CD8-positive, alpha-beta memory T cell (primary cell): ENCODE measurements at regions not wholly inside any gene's neighbourhood (a gene's known extent, or its start where the extent isn't known, plus 50 kb on each side); places are given as distances from the start of the nearest gene placed in this dataset.
"Not testable (repeated sequence)": the region's sequence is repeated elsewhere in the genome, so short reads cannot be mapped to it uniquely, and the experiment has no call there.

ENCODE experiments used
- CTCF ChIA-PET: fragments of 350-600 bp; sonication (Branson Sonifier 250); formaldehyde crosslinking; loops from one replicate; lab custom pipeline; 2021; ENCODE audit warnings: antibody characterized with exemption; lab: Charles Lee
- POLR2A ChIA-PET: fragments of 350-600 bp; sonication (Branson Sonifier 250); formaldehyde crosslinking; loops from one replicate; lab custom pipeline; 2021; ENCODE audit warnings: antibody characterized with exemption; lab: Charles Lee
- DNase-seq, 5 donors: peaks; one replicate each; pipeline versions ENCODE4 v3.0.0 to v3.0.0-alpha.2; 2020 to 2022; ENCODE audit warnings: mixed read lengths in 1 of 5
- H3K27ac ChIP-seq: one replicate; pipeline ENCODE4 v1.7.0; 2013; ENCODE audit warnings: low read depth, mild to moderate bottlenecking, low read length, moderate library complexity
- H3K27me3 ChIP-seq: 2 replicates; pipeline ENCODE4 v1.7.0; 2013; ENCODE audit warnings: low read length, mild to moderate bottlenecking; ENCODE audit not compliant: insufficient read depth, poor library complexity, severe bottlenecking
- H3K36me3 ChIP-seq: 2 replicates; pipeline ENCODE4 v1.7.0; 2013; ENCODE audit warnings: mild to moderate bottlenecking, low read length, moderate library complexity; ENCODE audit not compliant: insufficient read depth
- H3K4me1 ChIP-seq: 2 replicates; pipeline ENCODE4 v1.7.0; 2013; ENCODE audit warnings: mild to moderate bottlenecking, low read length, moderate library complexity; ENCODE audit not compliant: insufficient read depth
- H3K4me3 ChIP-seq: 2 replicates; pipeline ENCODE4 v1.7.0; 2013; ENCODE audit warnings: mild to moderate bottlenecking, low read length
- H3K9me3 ChIP-seq: 2 replicates; pipeline ENCODE4 v1.7.0; 2013; ENCODE audit warnings: mild to moderate bottlenecking, low read length
- H3K27ac Mint-ChIP-seq, 8 donors: one replicate each; pipeline ENCODE4 v1.8.0; 2020 to 2021; ENCODE audit warnings: mixed read lengths in 8 of 8, mild to moderate bottlenecking in 6 of 8, inconsistent platforms in 3 of 8, moderate library complexity in 3 of 8
- H3K27me3 Mint-ChIP-seq, 2 donors: one replicate each; pipeline ENCODE4 v1.8.0; 2020 to 2021; ENCODE audit warnings: mixed read lengths in 2 of 2, mild to moderate bottlenecking in 1 of 2, moderate library complexity in 1 of 2
- H3K36me3 Mint-ChIP-seq, 3 donors: one replicate each; pipeline ENCODE4 v1.8.0; 2020 to 2021; ENCODE audit warnings: mixed read lengths in 3 of 3, inconsistent platforms in 1 of 3, mild to moderate bottlenecking in 1 of 3
- H3K4me1 Mint-ChIP-seq, 3 donors: one replicate each; pipeline ENCODE4 v1.8.0; 2020 to 2021; ENCODE audit warnings: mixed read lengths in 3 of 3, inconsistent platforms in 1 of 3, mild to moderate bottlenecking in 1 of 3
- H3K4me3 Mint-ChIP-seq, 7 donors: one replicate each; pipeline ENCODE4 v1.8.0; 2020 to 2021; ENCODE audit warnings: mixed read lengths in 7 of 7, mild to moderate bottlenecking in 6 of 7, moderate library complexity in 4 of 7, inconsistent platforms in 2 of 7
- H3K9me3 Mint-ChIP-seq, 5 donors: one replicate each; pipeline ENCODE4 v1.8.0; 2020 to 2022; ENCODE audit warnings: mixed read lengths in 5 of 5, mild to moderate bottlenecking in 3 of 5, moderate library complexity in 2 of 5, inconsistent platforms in 1 of 5

GRCh38 chr10:111299037-111299436 lies 222.2 kb downstream of the ADRA2A start:
- Mint-ChIP-seq H3K36me3 (no peaks in the 10 kb centered on the region), H3K27ac (no peak overlapping the region), H3K27me3 (peaks cover 11 to 39% of the 10 kb centered on the region in 2 donors), H3K9me3 (no peaks in the 10 kb centered on the region), H3K4me3 (no peak overlapping the region), H3K4me1 (no peaks in the 10 kb centered on the region)
- Histone ChIP-seq H3K36me3 (no peaks in the 10 kb centered on the region), H3K9me3 (no peaks in the 10 kb centered on the region), H3K4me3 (no peak overlapping the region), H3K27me3 (no peaks in the 10 kb centered on the region), H3K27ac (no peak overlapping the region), H3K4me1 (no peaks in the 10 kb centered on the region)
- CTCF ChIA-PET, result no interaction called here
- DNase-seq, result no peak
- POLR2A ChIA-PET, result no interaction called here

- Histone ChIP-seq H3K27ac (no peak overlapping the region), H3K27me3 (no peaks in the 10 kb centered on the region), H3K4me3 (no peak overlapping the region), H3K9me3 (no peaks in the 10 kb centered on the region), H3K36me3 (no peaks in the 10 kb centered on the region), H3K4me1 (no peaks in the 10 kb centered on the region)
- CTCF ChIA-PET, result no interaction called here
- no peaks in the 10 kb centered on the region for H3K9me3 Mint-ChIP-seq
- DNase-seq, result no peak
- POLR2A ChIA-PET, result no interaction called here
- no peaks in the 10 kb centered on the region for H3K4me1 Mint-ChIP-seq
- no peak overlapping the region for H3K27ac Mint-ChIP-seq
- H3K27me3 Mint-ChIP-seq, result peaks cover 11 to 19% of the 10 kb centered on the region in 2 donors
- no peaks in the 10 kb centered on the region for H3K36me3 Mint-ChIP-seq
- no peak overlapping the region for H3K4me3 Mint-ChIP-seq
Observed at GRCh38 chr10:111303887-111304286, 227.1 kb downstream of the ADRA2A start.

GRCh38 chr10:111316722-111317212 lies 239.9 kb downstream of the ADRA2A start:
- CTCF ChIA-PET, result no interaction called here
- no peaks in the 10 kb centered on the region for H3K27me3 ChIP-seq
- H3K36me3 ChIP-seq, result no peaks in the 10 kb centered on the region
- Mint-ChIP-seq H3K9me3 (peaks cover 0 to 6% (median 0%) of the 10 kb centered on the region in 5 donors), H3K27me3 (peaks cover 0 to 47% of the 10 kb centered on the region in 2 donors), H3K4me3 (no peak overlapping the region), H3K36me3 (no peaks in the 10 kb centered on the region), H3K4me1 (no peaks in the 10 kb centered on the region), H3K27ac (no peak overlapping the region)
- H3K4me1 ChIP-seq, result no peaks in the 10 kb centered on the region
- no peak overlapping the region for H3K27ac ChIP-seq
- H3K9me3 ChIP-seq, result no peaks in the 10 kb centered on the region
- H3K4me3 ChIP-seq, result no peak overlapping the region
- POLR2A ChIA-PET, result no interaction called here
- no peak for DNase-seq

DNA sequence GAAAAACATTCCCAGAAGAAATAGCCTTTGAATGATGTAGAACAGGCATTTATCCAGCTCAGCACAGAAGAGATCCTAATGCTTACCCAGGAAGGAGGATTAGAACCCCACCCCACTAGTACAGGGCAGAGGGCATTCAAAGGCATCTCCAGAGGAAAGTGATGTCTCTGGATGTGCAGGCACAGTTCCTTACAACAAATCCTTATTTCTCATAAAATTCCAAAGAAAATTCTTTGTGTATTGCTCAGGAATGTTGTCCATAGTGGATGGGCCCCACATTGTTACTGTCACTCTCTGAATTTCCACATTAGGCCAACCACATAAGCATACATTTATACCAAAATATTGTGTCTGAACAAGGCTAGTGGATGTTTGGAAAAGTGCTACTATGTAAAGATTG lies 243.0 kb downstream of the ADRA2A start:
- DNase-seq, result no peak
- H3K27ac ChIP-seq, result no peak overlapping the region
- Mint-ChIP-seq H3K27ac (no peak overlapping the region), H3K27me3 (peaks cover 6 to 59% of the 10 kb centered on the region in 2 donors), H3K4me3 (no peak overlapping the region), H3K4me1 (no peaks in the 10 kb centered on the region), H3K9me3 (peaks cover 0 to 2% (median 0%) of the 10 kb centered on the region in 5 donors), H3K36me3 (no peaks in the 10 kb centered on the region)
- no peaks in the 10 kb centered on the region for H3K36me3 ChIP-seq
- H3K9me3 ChIP-seq, result no peaks in the 10 kb centered on the region
- H3K27me3 ChIP-seq, result no peaks in the 10 kb centered on the region
- no peak overlapping the region for H3K4me3 ChIP-seq
- H3K4me1 ChIP-seq, result no peaks in the 10 kb centered on the region
- CTCF ChIA-PET, result no interaction called here
- POLR2A ChIA-PET, result no interaction called here

- Histone ChIP-seq H3K27ac (no peak overlapping the region), H3K9me3 (no peaks in the 10 kb centered on the region), H3K4me3 (no peak overlapping the region), H3K36me3 (no peaks in the 10 kb centered on the region), H3K27me3 (no peaks in the 10 kb centered on the region), H3K4me1 (no peaks in the 10 kb centered on the region)
- Mint-ChIP-seq H3K4me3 (no peak overlapping the region), H3K4me1 (no peaks in the 10 kb centered on the region), H3K36me3 (no peaks in the 10 kb centered on the region), H3K27me3 (peaks cover 10 to 42% of the 10 kb centered on the region in 2 donors), H3K9me3 (peaks cover 0 to 5% (median 0%) of the 10 kb centered on the region in 5 donors), H3K27ac (no peak overlapping the region)
- ChIA-PET CTCF (no interaction called here), POLR2A (no interaction called here)
- no peak for DNase-seq
Observed at GRCh38 chr10:111323389-111323966, 246.6 kb downstream of the ADRA2A start.

DNA sequence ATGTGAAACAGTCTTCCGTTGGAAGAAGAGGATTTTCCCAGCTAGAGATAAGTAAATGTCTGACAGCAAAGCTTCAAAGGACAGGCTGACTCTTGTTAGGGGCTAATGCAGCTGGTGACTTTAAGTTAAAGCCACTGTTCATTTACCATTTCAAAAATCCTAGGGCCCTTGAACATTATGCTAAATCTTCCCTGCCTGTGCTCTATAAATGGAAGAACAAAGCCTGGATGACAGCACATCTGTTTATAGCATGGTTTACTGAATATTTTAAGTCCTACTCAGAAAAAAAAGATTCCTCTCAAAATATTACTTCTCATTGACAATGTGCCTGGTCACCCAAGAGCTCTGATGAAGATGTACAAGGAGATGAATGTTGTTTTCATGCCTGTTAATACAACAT lies 255.3 kb downstream of the ADRA2A start:
- POLR2A ChIA-PET, H3K36me3 ChIP-seq: not testable (repeated sequence)

GRCh38 chr10:111335826-111336225 lies 259.0 kb downstream of the ADRA2A start:
- POLR2A ChIA-PET, result no interaction called here
- Histone ChIP-seq H3K9me3 (no peaks in the 10 kb centered on the region), H3K4me3 (no peak overlapping the region), H3K27me3 (no peaks in the 10 kb centered on the region), H3K36me3 (no peaks in the 10 kb centered on the region), H3K4me1 (no peaks in the 10 kb centered on the region), H3K27ac (no peak overlapping the region)
- Mint-ChIP-seq H3K27ac (no peak overlapping the region), H3K4me3 (no peak overlapping the region), H3K36me3 (peaks cover 0 to 5% (median 0%) of the 10 kb centered on the region in 3 donors), H3K27me3 (peaks cover 5 to 20% of the 10 kb centered on the region in 2 donors), H3K4me1 (no peaks in the 10 kb centered on the region), H3K9me3 (peaks cover 4 to 15% (median 10%) of the 10 kb centered on the region in 5 donors)
- CTCF ChIA-PET, result interaction anchor here (1.3 kb wide), 1 partner anchor 9 kb away, joined by 4 read pairs; no protein-coding TSS in a partner anchor
- DNase-seq, result no peak

More for the DNA sequence above, 255.3 kb downstream of the ADRA2A start:
- H3K4me3 ChIP-seq, H3K4me3 Mint-ChIP-seq, H3K4me1 ChIP-seq, CTCF ChIA-PET, H3K27ac ChIP-seq, DNase-seq, H3K9me3 ChIP-seq, H3K27me3 ChIP-seq, H3K4me1 Mint-ChIP-seq, H3K36me3 Mint-ChIP-seq, H3K27me3 Mint-ChIP-seq, H3K9me3 Mint-ChIP-seq, H3K27ac Mint-ChIP-seq: not testable (repeated sequence)

DNA sequence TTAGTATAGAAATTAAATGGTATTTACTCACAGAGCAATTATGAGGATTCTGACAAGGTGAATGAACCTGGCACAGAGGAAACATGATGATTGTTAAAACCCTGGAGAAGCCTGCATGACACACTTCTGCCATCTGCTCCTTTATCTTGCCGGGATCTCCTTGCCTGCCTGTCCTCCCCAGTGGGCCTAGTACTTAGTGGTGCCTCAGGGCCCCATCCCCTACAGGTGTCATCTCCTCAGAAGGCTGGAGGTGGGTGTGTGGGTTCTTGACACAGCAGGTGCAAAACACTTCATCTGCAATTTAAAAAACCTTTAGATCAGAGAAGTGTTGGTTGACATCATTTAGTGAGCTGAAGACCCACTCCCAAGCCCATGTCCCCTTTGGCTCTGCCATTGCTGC lies 261.2 kb downstream of the ADRA2A start:
- no peaks in the 10 kb centered on the region for H3K4me1 ChIP-seq
- no peak overlapping the region for H3K27ac ChIP-seq
- Mint-ChIP-seq H3K36me3 (peaks cover 0 to 5% (median 0%) of the 10 kb centered on the region in 3 donors), H3K4me3 (no peak overlapping the region), H3K27ac (no peak overlapping the region), H3K27me3 (peaks cover 5 to 21% of the 10 kb centered on the region in 2 donors), H3K4me1 (no peaks in the 10 kb centered on the region), H3K9me3 (peaks cover 7 to 32% (median 26%) of the 10 kb centered on the region in 5 donors)
- DNase-seq, result no peak
- no peaks in the 10 kb centered on the region for H3K27me3 ChIP-seq
- no peaks in the 10 kb centered on the region for H3K9me3 ChIP-seq
- no peak overlapping the region for H3K4me3 ChIP-seq
- POLR2A ChIA-PET, result no interaction called here
- no peaks in the 10 kb centered on the region for H3K36me3 ChIP-seq
- CTCF ChIA-PET, result no interaction called here
